Heart left ventricle (tissue), 16 donors: ENCODE measurements at regions not wholly inside any gene's neighbourhood (a gene's known extent, or its start where the extent isn't known, plus 50 kb on each side); places are given as distances from the start of the nearest gene placed in this dataset.
"Not testable (repeated sequence)": the region's sequence is repeated elsewhere in the genome, so short reads cannot be mapped to it uniquely, and the experiment has no call there.

Source experiments
- ATAC-seq, 4 donors: fragments of 200-7000 bp; cut with Tn5 transposase; one replicate each; pipeline ENCODE4 v1.9.1; 2020 to 2022; ENCODE audit warnings: moderate library complexity in 4 of 4, mild to moderate bottlenecking in 3 of 4, moderate number of reproducible peaks in 1 of 4
- DNase-seq, 5 donors: peaks; one replicate each; pipeline ENCODE4 v3.0.0-alpha.2; 2020
- H3K27ac ChIP-seq, 12 donors: fragments of 200-600 bp; sonication (generic) in 4 of 12; one replicate each; pipeline versions ENCODE4 v1.5.0 to v1.8.0; 2016 to 2022; ENCODE audit warnings: mild to moderate bottlenecking in 2 of 12
- H3K27me3 ChIP-seq, 9 donors: fragments of 200-600 bp; sonication (generic) in 2 of 9; one replicate each; pipeline versions ENCODE4 v1.5.1 to v1.8.0; 2016 to 2022; ENCODE audit warnings: mild to moderate bottlenecking in 3 of 9
- H3K36me3 ChIP-seq, 9 donors: fragments of 200-600 bp; sonication (generic) in 2 of 9; one replicate each; pipeline versions ENCODE4 v1.5.0 to v1.8.0; 2018 to 2022; ENCODE audit warnings: mild to moderate bottlenecking in 2 of 9
- H3K4me1 ChIP-seq, 12 donors: fragments of 200-600 bp; sonication (generic) in 4 of 12; one replicate each; pipeline versions ENCODE4 v1.5.0 to v1.8.0; 2016 to 2022; ENCODE audit warnings: mild to moderate bottlenecking in 3 of 12
- H3K4me3 ChIP-seq, 12 donors: fragments of 200-600 bp; sonication (generic) in 4 of 12; one replicate each; pipeline versions ENCODE4 v1.5.0 to v1.8.0; 2017 to 2022; ENCODE audit warnings: mild to moderate bottlenecking in 9 of 12, moderate library complexity in 4 of 12
- H3K9me3 ChIP-seq, 12 donors: fragments of 200-600 bp; sonication (generic) in 4 of 12; one replicate each; pipeline versions ENCODE4 v1.5.0 to v1.8.0; 2016 to 2022; ENCODE audit warnings: mild to moderate bottlenecking in 1 of 12
- CTCF ChIP-seq, 12 donors: fragments of 200-600 bp; sonication (generic) in 4 of 12; IDR thresholded peaks; one replicate each; pipeline versions ENCODE4 v1.5.0 to v1.8.0; 2018 to 2022; ENCODE audit warnings: antibody characterized with exemption in 12 of 12, mild to moderate bottlenecking in 5 of 12
- POLR2A ChIP-seq, 2 donors: fragments of 450-650 bp; IDR thresholded peaks; one replicate each; pipeline ENCODE4 v1.6.1; 2017; ENCODE audit warnings: antibody characterized with exemption in 2 of 2, mild to moderate bottlenecking in 2 of 2, moderate library complexity in 2 of 2
- WGBS, 4 donors: extraction: QIAGEN DNeasy Blood & Tissue Kit in 2 of 4; methylation state at CpG; one replicate each; pipeline versions ENCODE4 v1.1.5 to v1.1.7; 2013 to 2018; 5-methylcytosine and 5-hydroxymethylcytosine counted together
- intact Hi-C, 10 donors: fragments of 100-400 bp; cut with DNase I; formaldehyde crosslinking; loops; one replicate each; pipeline versions ENCODE4 v1.11.1 to v1.14.2; 2022
- donor health status: ischemic (EF 13 %, LVEDD 7.1; RV severe dilation, severe dysfunction).
- donor health status: healthy with polysubstance abuse.
- donor health status: DM: no; HTN: yes; CAD: no.
- donor health status: DM: no; HTN: no; CAD: no.
- donor health status: ischemic (EF 25% LVEDD 6.9; RV normal size, moderate dysfunction).
- donor health status: ischemic (EF 25% LVEDD 5.7; RV mildly dilated, moderate dysfunction).
- donor health status: healthy.
- donor health status: DM: yes; HTN: yes; CAD: no.
- donor health status: ischemic (EF 35%, LVEDD 5.7; RV mildly dilated, moderate dysfunction).
- donor health status: nonischemic (EF 11% LVEDD 7.7; RV severe dilation, severe dysfunction).
- donor health status: DM: yes; HTN: yes; CAD: no.
- donor health status: PGD.
- donor health status: ischemic (EF 29% LVEDD 5.4; RV normal size, mild dysfunction).
- donor health status: nonischemic (EF 23%, LVEDD 6.1; RV moderate dilation, normal function).

GRCh38 chr3:72161881-72162595, 377.1 kb upstream of the PROK2 start:
- Histone ChIP-seq H3K4me1 (peaks cover 0 to 5% (median 0%) of the 10 kb centered on the region in 12 donors), H3K27me3 (no peaks in the 10 kb centered on the region), H3K27ac (no peak overlapping the region), H3K9me3 (no peaks in the 10 kb centered on the region), H3K36me3 (no peaks in the 10 kb centered on the region), H3K4me3 (no peak overlapping the region)
- DNase-seq: no peak
- no peak for TF ChIP-seq POLR2A (IDR thresholded peaks at IDR 0.05)
- TF ChIP-seq CTCF (IDR thresholded peaks at IDR 0.05): no peak
- WGBS, 4 donors: 45 to 61% (median 55%) methylated on average over 13 of the region's 13 CpGs
- intact Hi-C loops: loop anchor here in 1 of 10 donors (5.0 kb wide), 1 partner anchor 290 kb away; no protein-coding TSS in a partner anchor
- peak in 2 of 4 donors; percentile 24 to 49 for ATAC-seq

DNA sequence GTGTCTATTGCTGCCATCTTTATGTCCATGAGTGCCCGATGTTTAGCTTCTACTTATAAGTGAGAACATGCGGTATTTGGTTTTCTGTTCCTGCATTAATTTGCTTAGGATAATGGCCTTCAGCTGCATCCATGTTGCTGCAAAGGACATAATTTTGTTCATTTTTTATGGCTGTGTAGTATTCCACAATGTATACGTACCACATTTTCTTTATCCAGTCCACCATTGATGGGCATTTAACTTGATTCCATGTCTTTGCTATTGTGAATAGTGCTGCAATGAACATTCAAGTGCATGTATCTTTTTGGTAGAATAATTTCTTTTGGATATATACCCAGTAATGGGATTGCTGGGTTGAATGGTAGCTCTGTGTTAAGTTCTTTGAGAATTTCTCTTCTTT, 376.3 kb upstream of the PROK2 start:
- H3K4me1 ChIP-seq, DNase-seq, ATAC-seq, H3K27ac ChIP-seq, H3K4me3 ChIP-seq, H3K27me3 ChIP-seq, H3K36me3 ChIP-seq, H3K9me3 ChIP-seq: not testable (repeated sequence)
- 96 to 100% (median 97%) methylated on average over 3 of the region's 3 CpGs for WGBS, 4 donors
- intact Hi-C loops: loop anchor here in 1 of 10 donors (5.0 kb wide), 1 partner anchor 291 kb away; no protein-coding TSS in a partner anchor

- intact Hi-C loops: loop anchor here in 1 of 10 donors (5.0 kb wide), 1 partner anchor 292 kb away; no protein-coding TSS in a partner anchor
- Histone ChIP-seq H3K4me3 (no peak overlapping the region), H3K9me3 (no peaks in the 10 kb centered on the region), H3K4me1 (peaks cover 0 to 11% (median 0%) of the 10 kb centered on the region in 12 donors), H3K27me3 (no peaks in the 10 kb centered on the region), H3K36me3 (no peaks in the 10 kb centered on the region), H3K27ac (no peak overlapping the region)
- 70 to 74% (median 72%) methylated on average over 5 of the region's 5 CpGs for WGBS, 4 donors
- no peak for TF ChIP-seq CTCF (IDR thresholded peaks at IDR 0.05)
- TF ChIP-seq POLR2A (IDR thresholded peaks at IDR 0.05): no peak
- ATAC-seq (no peak), DNase-seq (no peak)
These were observed 375.4 kb upstream of the PROK2 start for GRCh38 chr3:72160351-72160750.

DNA sequence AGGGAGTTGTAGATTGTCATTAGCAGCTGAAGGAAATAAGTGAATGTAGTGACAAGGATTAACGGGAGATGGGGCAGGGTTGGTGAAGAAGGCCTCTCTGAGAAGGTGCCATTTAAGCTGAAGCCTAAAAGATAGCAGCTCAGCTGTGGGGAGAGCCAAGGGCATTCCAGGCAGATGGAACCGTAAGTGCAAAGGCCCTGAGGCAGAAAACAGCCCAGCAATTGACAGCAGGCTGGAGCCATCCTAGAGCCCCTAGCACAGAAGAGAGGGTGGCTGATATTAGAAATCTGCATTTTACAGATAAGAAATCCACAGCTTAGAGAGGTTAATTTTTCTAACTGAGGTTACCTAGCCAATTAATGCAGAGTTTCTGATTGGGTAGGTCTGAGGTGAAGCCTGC, 374.5 kb upstream of the PROK2 start:
- ATAC-seq: no peak
- intact Hi-C loops: loop anchor here in 1 of 10 donors (10.0 kb wide), 1 partner anchor 285 kb away; the partner anchor contains the start of gene RYBP
- Histone ChIP-seq H3K4me3 (no peak overlapping the region), H3K36me3 (no peaks in the 10 kb centered on the region), H3K27ac (no peak overlapping the region), H3K27me3 (no peaks in the 10 kb centered on the region), H3K4me1 (peaks cover 0 to 15% (median 0%) of the 10 kb centered on the region in 12 donors), H3K9me3 (peaks cover 0 to under 1% (median 0%) of the 10 kb centered on the region in 12 donors)
- no peak for DNase-seq
- WGBS, 4 donors: 88 to 96% (median 95%) methylated on average over 2 of the region's 2 CpGs
- TF ChIP-seq CTCF (IDR thresholded peaks at IDR 0.05): no peak
- TF ChIP-seq POLR2A (IDR thresholded peaks at IDR 0.05): no peak
